ENCODE measurements at regions not wholly inside any gene's neighbourhood (a gene's known extent, or its start where the extent isn't known, plus 50 kb on each side); places are given as distances from the start of the nearest gene placed in this dataset.

DNA sequence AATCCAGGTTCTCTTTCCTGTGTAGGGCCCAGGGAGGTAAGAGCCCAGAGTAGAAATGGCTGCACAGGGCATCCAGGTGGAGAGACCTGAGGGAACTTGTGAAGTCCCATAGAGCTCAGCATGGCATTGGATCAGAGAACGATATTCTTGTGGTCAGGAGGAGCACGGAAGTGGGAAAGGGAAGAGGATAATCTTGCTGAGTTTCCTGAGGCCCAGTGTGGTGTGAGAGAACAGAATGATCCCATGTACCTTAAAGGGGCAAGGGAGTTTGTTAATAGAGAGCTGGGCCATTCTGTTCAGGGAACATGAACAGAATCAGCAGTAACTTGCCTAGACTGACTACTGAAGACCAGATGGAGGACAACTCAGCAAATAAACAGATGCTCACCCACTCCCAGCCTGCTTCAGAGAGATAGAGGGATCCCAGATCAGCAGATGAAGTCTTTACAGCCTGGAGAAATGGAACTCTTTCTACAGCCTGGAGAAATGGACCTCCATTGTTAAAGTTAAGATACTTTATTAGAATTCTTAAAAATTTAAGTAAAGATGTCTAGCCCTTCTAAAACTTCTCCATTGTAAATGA, 119.7 kb upstream of the ELL2 start:
- no peak for TF ChIP-seq ZFX (IDR thresholded peaks at IDR 0.05)
- TF ChIP-seq, protein P1, sequence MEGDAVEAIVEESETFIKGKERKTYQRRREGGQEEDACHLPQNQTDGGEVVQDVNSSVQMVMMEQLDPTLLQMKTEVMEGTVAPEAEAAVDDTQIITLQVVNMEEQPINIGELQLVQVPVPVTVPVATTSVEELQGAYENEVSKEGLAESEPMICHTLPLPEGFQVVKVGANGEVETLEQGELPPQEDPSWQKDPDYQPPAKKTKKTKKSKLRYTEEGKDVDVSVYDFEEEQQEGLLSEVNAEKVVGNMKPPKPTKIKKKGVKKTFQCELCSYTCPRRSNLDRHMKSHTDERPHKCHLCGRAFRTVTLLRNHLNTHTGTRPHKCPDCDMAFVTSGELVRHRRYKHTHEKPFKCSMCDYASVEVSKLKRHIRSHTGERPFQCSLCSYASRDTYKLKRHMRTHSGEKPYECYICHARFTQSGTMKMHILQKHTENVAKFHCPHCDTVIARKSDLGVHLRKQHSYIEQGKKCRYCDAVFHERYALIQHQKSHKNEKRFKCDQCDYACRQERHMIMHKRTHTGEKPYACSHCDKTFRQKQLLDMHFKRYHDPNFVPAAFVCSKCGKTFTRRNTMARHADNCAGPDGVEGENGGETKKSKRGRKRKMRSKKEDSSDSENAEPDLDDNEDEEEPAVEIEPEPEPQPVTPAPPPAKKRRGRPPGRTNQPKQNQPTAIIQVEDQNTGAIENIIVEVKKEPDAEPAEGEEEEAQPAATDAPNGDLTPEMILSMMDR (conservative IDR thresholded peaks at IDR 0.05), result no peak
- no peak overlapping the region for H3K27ac ChIP-seq

DNA sequence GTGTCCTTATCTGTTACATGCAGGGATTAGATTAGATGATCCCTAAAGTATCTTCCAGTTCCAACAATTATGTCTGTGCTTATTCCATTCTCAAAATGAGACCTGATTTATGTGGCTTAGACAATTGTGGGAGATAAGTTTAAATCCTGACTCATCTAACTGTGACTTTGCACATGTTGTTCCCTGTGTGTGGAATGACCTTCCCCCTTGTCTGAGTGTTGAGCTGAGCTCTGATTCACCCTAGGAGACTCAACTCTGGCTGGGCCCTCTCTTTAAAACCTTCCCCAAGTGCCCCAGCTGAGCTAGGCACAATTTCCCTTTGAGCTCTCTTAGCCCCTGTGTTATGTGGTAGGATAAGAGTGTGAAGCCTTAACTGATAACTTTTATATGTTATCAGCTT, 118.9 kb upstream of the ELL2 start:
- TF ChIP-seq, protein P1 (conservative IDR thresholded peaks at IDR 0.05), result no peak
- no peak overlapping the region for H3K27ac ChIP-seq

DNA sequence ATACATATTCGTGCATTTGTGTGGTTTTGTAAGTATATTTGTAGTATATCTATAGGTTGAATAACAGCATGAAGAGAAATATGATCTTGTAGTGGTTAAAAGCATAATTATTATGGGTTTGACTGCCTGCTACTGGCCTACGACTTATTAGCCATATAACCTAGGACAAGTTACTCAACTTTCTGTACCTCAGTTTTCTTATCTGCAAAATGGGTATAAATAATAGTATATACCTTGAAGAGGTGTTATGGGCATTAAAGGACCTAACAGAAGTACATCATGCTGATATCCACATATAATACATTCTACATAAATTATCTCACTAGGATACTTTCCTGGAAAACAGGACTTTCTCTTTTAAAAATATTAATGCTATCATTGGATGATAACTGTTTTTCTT, 118.3 kb upstream of the ELL2 start:
- TF ChIP-seq, protein P1 (conservative IDR thresholded peaks at IDR 0.05), result no peak
- TF ChIP-seq ZFX (IDR thresholded peaks at IDR 0.05), result no peak
- no peak overlapping the region for H3K27ac ChIP-seq

DNA sequence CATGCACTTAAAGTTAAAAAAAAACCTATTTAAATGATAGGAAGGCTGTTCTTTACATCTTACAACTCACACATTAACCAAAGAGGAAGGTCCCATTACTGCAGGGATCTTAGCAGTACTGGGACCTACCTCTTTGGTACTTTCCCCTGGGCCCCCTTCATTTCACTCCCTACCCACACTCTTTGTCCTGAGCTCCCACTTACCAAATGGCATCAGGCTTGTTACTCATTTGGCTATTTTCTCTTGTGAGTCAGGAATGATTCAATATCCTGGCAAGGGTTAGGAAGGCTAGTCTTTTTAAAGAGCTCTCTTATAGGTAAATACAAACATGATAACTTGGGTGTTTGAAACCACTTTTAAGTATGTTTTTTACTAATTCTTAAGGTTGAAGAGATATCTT, 117.4 kb upstream of the ELL2 start:
- H3K27ac ChIP-seq, result no peak overlapping the region
- TF ChIP-seq ZFX (IDR thresholded peaks at IDR 0.05), result no peak
- TF ChIP-seq, protein P1 (conservative IDR thresholded peaks at IDR 0.05), result no peak

DNA sequence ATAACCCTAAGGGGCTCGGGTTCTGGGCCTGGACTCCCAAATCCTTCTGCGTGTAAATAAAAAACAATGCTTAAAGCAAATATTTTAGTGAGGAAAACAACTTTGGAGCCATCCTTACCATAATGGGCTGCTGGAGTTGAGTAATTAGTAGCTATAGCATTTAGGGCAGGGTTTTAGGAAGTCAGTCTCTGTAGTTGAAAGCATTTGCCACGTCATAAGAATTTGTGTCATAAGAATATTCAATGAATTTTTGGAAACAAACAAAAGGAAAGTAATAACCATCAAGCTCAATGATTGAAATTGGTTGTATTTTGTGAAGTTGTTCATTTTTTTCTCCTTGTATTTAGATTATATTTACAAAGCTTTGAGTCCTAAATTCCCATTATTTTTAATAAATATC, 114.8 kb upstream of the ELL2 start:
- no peak overlapping the region for H3K27ac ChIP-seq
- TF ChIP-seq, protein P1 (conservative IDR thresholded peaks at IDR 0.05), result no peak
- no peak for TF ChIP-seq ZFX (IDR thresholded peaks at IDR 0.05)

DNA sequence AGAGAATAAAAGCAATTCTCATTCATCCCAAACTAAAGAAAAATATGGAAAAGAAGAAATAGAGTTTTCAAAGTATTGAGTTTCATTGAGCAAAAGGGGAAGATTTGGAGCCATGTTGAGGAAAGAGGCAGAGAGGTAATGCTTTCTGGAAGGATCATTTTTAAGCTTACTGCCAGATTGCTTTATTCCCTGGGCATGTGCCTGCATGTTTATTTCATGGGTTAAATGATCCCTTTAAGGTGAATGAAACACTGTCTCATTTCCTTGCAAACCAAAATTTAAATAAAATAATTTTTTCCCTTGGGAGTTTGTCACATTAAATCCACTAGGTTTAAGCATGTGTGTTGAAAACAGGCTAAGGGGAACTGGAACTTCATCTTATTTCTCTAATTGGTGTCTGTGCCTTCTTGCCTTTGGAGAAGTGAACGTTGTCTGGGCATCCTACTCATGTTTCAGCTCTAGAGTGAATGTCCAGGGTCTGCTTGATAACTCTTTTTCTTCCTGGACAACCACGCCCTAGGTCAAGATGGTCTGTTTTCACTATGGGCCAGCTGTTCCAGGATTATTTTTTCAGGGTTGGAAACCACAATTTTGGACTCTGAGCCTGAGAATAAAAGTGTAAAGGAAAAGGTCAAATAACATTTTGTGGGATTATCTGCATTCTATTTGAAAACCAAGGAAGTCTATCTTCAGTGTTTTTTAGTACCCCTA, 114.1 kb upstream of the ELL2 start:
- H3K27ac ChIP-seq, result no peak overlapping the region
- TF ChIP-seq, protein P1 (conservative IDR thresholded peaks at IDR 0.05), result no peak
- TF ChIP-seq ZFX (IDR thresholded peaks at IDR 0.05), result no peak

DNA sequence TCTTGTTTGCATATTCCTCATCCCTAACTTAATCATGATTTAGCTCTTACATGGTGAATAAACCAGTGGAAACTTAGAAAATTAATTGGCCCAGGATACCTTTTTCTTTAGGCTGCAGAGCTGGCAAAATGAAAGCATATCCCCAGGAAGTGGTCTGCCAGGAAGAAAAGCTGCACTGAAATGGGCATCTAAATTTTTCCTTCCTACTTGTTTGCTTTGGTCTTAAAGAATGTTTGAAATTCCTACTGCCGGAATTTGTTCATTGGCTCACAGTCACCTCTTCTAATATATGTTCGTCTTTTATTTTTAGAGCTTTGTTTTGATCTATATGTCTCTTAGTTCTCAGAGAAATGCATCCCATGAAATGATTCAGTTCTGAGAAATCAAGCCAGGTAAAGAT, 113.2 kb upstream of the ELL2 start:
- TF ChIP-seq, protein P1 (conservative IDR thresholded peaks at IDR 0.05), result no peak
- TF ChIP-seq ZFX (IDR thresholded peaks at IDR 0.05), result no peak
- no peak overlapping the region for H3K27ac ChIP-seq

Measured in C4-2B (cell line).